ENCODE measurements at regions not wholly inside any gene's neighbourhood (a gene's known extent, or its start where the extent isn't known, plus 50 kb on each side); places are given as distances from the start of the nearest gene placed in this dataset.

DNA sequence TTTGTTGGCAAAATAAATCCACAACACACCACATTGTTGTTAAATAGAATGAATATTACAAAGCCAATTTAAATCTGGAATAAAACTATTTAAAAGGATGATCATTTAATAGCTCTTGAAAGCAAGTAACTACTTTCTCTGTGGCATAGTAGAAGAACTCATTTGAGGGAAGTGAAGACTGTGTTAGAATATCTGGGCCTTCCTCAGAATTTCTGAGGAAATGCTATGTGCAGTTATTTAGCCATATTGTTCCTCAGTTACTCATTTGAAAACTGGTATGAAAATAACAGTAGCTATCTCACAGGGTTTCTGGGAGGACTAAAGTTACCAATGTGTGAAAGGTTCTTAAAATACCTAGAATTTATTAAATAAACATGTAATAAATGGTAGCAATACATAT lies 595.8 kb downstream of the PSAT1 start:
- DNase-seq (ENCODE audit: low read depth), result no peak
- TF ChIP-seq, protein P1, sequence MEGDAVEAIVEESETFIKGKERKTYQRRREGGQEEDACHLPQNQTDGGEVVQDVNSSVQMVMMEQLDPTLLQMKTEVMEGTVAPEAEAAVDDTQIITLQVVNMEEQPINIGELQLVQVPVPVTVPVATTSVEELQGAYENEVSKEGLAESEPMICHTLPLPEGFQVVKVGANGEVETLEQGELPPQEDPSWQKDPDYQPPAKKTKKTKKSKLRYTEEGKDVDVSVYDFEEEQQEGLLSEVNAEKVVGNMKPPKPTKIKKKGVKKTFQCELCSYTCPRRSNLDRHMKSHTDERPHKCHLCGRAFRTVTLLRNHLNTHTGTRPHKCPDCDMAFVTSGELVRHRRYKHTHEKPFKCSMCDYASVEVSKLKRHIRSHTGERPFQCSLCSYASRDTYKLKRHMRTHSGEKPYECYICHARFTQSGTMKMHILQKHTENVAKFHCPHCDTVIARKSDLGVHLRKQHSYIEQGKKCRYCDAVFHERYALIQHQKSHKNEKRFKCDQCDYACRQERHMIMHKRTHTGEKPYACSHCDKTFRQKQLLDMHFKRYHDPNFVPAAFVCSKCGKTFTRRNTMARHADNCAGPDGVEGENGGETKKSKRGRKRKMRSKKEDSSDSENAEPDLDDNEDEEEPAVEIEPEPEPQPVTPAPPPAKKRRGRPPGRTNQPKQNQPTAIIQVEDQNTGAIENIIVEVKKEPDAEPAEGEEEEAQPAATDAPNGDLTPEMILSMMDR (IDR thresholded peaks at IDR 0.05; ENCODE audit: insufficient read depth, low read length, poor library complexity, severe bottlenecking), result no peak
- no peaks in the 10 kb centered on the region for H3K36me3 ChIP-seq (ENCODE audit: control insufficient read depth, insufficient read depth, low read length)
- H3K27me3 ChIP-seq (ENCODE audit: control insufficient read depth, insufficient read depth, low read length), result no peaks in the 10 kb centered on the region
- no peak overlapping the region for H3K4me3 ChIP-seq (ENCODE audit: low read depth, low read length)

DNA sequence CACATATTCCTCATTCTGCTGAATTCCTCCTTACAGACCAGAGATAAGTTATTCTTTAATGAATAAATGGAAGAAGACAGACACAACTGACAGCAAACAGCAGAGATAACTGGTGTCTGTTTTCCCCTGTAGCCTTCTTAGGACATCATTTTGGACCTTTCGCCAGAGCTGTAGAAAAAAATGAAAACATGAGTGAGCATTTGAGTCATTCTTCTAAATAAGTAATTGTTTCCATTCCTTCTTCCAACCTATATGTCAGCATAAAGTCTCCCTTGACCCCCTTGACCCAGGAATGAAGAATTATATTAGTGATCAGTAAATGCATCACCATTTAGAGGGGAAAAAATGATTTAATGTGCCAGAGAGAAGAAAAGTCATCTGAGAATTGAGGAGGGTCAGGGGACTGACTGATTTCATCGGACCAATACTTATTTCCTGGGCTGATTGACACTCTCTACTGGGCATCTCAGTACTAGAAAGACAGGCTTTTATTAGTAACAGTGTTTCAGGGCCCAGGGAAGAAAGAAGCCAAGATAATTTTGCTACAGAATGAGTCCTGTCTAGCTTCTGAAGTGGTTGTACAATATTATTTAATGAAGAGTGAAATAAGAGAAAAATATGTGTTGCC lies 597.0 kb downstream of the PSAT1 start:
- Histone ChIP-seq H3K36me3 (ENCODE audit: control insufficient read depth, insufficient read depth, low read length) (no peaks in the 10 kb centered on the region), H3K4me3 (ENCODE audit: low read depth, low read length) (no peak overlapping the region)
- TF ChIP-seq, protein P1 (IDR thresholded peaks at IDR 0.05; ENCODE audit: insufficient read depth, low read length, poor library complexity, severe bottlenecking), result no peak

DNA sequence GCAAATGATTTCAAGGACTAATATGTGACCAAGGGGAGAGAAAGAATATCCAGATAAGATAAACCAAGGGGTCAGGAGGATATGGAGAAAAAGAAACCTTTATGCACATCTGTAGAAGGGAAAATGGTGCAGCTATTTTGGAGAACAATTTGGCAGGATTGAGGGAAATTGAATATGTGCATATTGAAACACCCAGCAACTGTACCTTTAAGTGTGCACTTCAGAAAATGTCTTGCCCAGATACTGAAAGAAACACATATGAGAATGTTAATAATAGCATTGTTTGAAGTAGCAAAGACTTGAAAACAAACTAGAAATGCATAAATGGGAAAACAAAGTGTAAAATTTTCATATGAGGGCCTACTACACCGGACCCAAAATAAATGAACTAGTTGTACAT lies 599.6 kb downstream of the PSAT1 start:
- TF ChIP-seq, protein P1 (IDR thresholded peaks at IDR 0.05; ENCODE audit: insufficient read depth, low read length, poor library complexity, severe bottlenecking), result no peak
- no peak overlapping the region for H3K4me3 ChIP-seq (ENCODE audit: low read depth, low read length)
- H3K27me3 ChIP-seq (ENCODE audit: control insufficient read depth, insufficient read depth, low read length), result no peaks in the 10 kb centered on the region
- DNase-seq (ENCODE audit: low read depth), result no peak
- H3K36me3 ChIP-seq (ENCODE audit: control insufficient read depth, insufficient read depth, low read length), result no peaks in the 10 kb centered on the region

More for the DNA sequence above, 597.0 kb downstream of the PSAT1 start:
- no peaks in the 10 kb centered on the region for H3K27me3 ChIP-seq (ENCODE audit: control insufficient read depth, insufficient read depth, low read length)
- no peak for DNase-seq (ENCODE audit: low read depth)

DNA sequence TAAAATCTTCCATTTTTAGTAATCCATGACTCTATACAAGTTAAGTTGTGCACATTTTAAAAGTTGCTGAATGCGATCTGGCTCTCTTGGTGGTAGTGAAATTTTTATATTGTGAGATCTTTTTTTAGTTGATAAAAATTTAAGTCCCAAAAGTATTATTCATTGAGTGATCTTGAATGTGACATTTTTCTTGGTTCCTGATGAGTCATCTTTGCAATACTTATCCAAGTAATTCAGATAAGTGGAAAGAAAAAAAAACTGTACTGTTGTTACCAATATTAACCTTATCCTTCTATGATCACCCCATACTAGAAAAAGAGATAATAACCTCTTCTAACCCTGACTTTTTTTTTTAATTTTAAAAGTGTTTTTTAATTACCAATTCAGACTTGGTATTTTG lies 601.3 kb downstream of the PSAT1 start:
- Histone ChIP-seq H3K36me3 (ENCODE audit: control insufficient read depth, insufficient read depth, low read length) (no peaks in the 10 kb centered on the region), H3K4me3 (ENCODE audit: low read depth, low read length) (no peak overlapping the region), H3K27me3 (ENCODE audit: control insufficient read depth, insufficient read depth, low read length) (no peaks in the 10 kb centered on the region)
- no peak for DNase-seq (ENCODE audit: low read depth)
- TF ChIP-seq, protein P1 (IDR thresholded peaks at IDR 0.05; ENCODE audit: insufficient read depth, low read length, poor library complexity, severe bottlenecking), result no peak

DNA sequence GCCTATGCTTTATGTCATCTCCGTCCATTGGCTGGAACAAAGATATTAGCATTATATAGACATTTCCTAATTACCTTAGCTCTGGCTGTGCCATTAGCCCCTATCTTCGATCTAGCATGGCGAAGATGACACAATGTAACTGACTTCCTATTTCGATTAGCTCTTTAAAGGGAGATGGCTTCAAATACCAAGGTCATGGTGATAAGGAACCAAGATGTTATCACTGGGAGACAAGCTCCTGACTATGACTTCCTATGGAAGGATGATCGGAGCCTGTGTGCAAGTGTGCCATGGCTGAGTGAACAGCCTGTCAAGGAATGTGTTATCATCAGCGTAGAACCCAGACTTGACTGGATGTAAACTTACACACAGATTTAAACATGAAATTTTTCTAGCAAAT lies 602.1 kb downstream of the PSAT1 start:
- H3K27me3 ChIP-seq (ENCODE audit: control insufficient read depth, insufficient read depth, low read length), result no peaks in the 10 kb centered on the region
- DNase-seq (ENCODE audit: low read depth), result no peak
- H3K36me3 ChIP-seq (ENCODE audit: control insufficient read depth, insufficient read depth, low read length), result no peaks in the 10 kb centered on the region
- H3K4me3 ChIP-seq (ENCODE audit: low read depth, low read length), result no peak overlapping the region
- TF ChIP-seq, protein P1 (IDR thresholded peaks at IDR 0.05; ENCODE audit: insufficient read depth, low read length, poor library complexity, severe bottlenecking), result no peak

DNA sequence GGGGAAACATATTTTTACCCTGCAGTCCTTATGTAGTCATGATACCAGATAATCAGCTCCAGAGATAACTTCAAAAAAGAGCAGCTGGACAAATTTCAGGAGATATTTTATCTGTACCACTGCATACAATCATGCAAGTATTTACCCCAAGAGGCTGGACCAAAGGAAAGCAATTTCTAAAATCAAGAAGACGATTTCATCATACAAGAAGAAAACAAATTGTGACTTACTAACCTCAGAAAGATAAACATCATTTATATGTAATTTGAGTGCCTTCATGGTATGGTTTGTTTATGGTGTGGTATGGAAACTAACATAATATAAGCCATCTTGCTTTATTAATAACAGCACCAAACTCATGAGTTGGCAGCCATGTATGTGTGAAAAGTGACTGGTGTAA lies 603.6 kb downstream of the PSAT1 start:
- TF ChIP-seq, protein P1 (IDR thresholded peaks at IDR 0.05; ENCODE audit: insufficient read depth, low read length, poor library complexity, severe bottlenecking), result no peak
- no peaks in the 10 kb centered on the region for H3K27me3 ChIP-seq (ENCODE audit: control insufficient read depth, insufficient read depth, low read length)
- DNase-seq (ENCODE audit: low read depth), result no peak

More for the DNA sequence above, 603.6 kb downstream of the PSAT1 start:
- Histone ChIP-seq H3K4me3 (ENCODE audit: low read depth, low read length) (no peak overlapping the region), H3K36me3 (ENCODE audit: control insufficient read depth, insufficient read depth, low read length) (no peaks in the 10 kb centered on the region)
